Trophoblast cell (in vitro differentiated cells and primary cell): ENCODE measurements at regions not wholly inside any gene's neighbourhood (a gene's known extent, or its start where the extent isn't known, plus 50 kb on each side); places are given as distances from the start of the nearest gene placed in this dataset.

Experiments used
- DNase-seq, 2 donors: peaks; one replicate each; pipeline ENCODE4 v3.0.0-alpha.2; 2016
- H2AFZ ChIP-seq: 2 replicates; pipeline ENCODE4 v1.6.1; 2013; ENCODE audit warnings: low read length, moderate library complexity, mild to moderate bottlenecking; ENCODE audit not compliant: insufficient read depth, poor library complexity
- H2AK5ac ChIP-seq: 2 replicates; pipeline ENCODE4 v1.6.1; 2013; ENCODE audit warnings: mild to moderate bottlenecking, low read length
- H2BK120ac ChIP-seq: 2 replicates; pipeline ENCODE4 v1.6.1; 2013; ENCODE audit warnings: low read length, mild to moderate bottlenecking, moderate library complexity; ENCODE audit not compliant: insufficient read depth, poor library complexity
- H2BK12ac ChIP-seq: 2 replicates; pipeline ENCODE4 v1.6.1; 2013; ENCODE audit warnings: mild to moderate bottlenecking, low read length, moderate library complexity
- H2BK5ac ChIP-seq: 2 replicates; pipeline ENCODE4 v1.6.1; 2013; ENCODE audit warnings: low read length, low read depth, moderate library complexity, mild to moderate bottlenecking; ENCODE audit not compliant: poor library complexity
- H3K14ac ChIP-seq: 2 replicates; pipeline ENCODE4 v1.6.1; 2013; ENCODE audit warnings: mild to moderate bottlenecking, low read length
- H3K18ac ChIP-seq: 2 replicates; pipeline ENCODE4 v1.6.1; 2013; ENCODE audit warnings: mild to moderate bottlenecking, low read length
- H3K23ac ChIP-seq: 2 replicates; pipeline ENCODE4 v1.6.1; 2013; ENCODE audit warnings: low read length
- H3K27ac ChIP-seq: 2 replicates; pipeline ENCODE4 v1.5.1; 2013; ENCODE audit warnings: low read depth, mild to moderate bottlenecking, inconsistent platforms, low read length, moderate library complexity
- H3K27me3 ChIP-seq: 2 replicates; pipeline ENCODE4 v1.6.1; 2013; ENCODE audit warnings: inconsistent platforms, mild to moderate bottlenecking, low read length, moderate library complexity; ENCODE audit not compliant: insufficient read depth
- H3K36me3 ChIP-seq, 2 experiments: 1 replicate in 1 of 2; 2 replicates in 1 of 2; pipeline ENCODE4 v1.6.1; 2013; ENCODE audit warnings: low read length in 2 of 2, mild to moderate bottlenecking in 2 of 2, moderate library complexity in 1 of 2; ENCODE audit not compliant: insufficient read depth in 2 of 2, control insufficient read depth in 1 of 2
- H3K4ac ChIP-seq: 2 replicates; pipeline ENCODE4 v1.6.1; 2013; ENCODE audit warnings: low read depth, mild to moderate bottlenecking, low read length, moderate library complexity
- H3K4me1 ChIP-seq, 2 experiments: 1 replicate in 1 of 2; 2 replicates in 1 of 2; pipeline ENCODE4 v1.6.1; 2013; ENCODE audit warnings: low read length in 2 of 2, mild to moderate bottlenecking in 2 of 2, moderate library complexity in 1 of 2; ENCODE audit not compliant: insufficient read depth in 2 of 2, control insufficient read depth in 1 of 2
- H3K4me2 ChIP-seq: 2 replicates; pipeline ENCODE4 v1.6.1; 2013; ENCODE audit warnings: inconsistent platforms, mild to moderate bottlenecking, low read length, moderate library complexity
- H3K4me3 ChIP-seq: 2 replicates; pipeline ENCODE4 v1.5.1; 2013; ENCODE audit warnings: mild to moderate bottlenecking, low read depth, low read length, inconsistent platforms
- H3K79me1 ChIP-seq: one replicate; pipeline ENCODE4 v1.6.1; 2013; ENCODE audit warnings: low read length
- H3K79me2 ChIP-seq: 2 replicates; pipeline ENCODE4 v1.6.1; 2013; ENCODE audit warnings: low read length, mild to moderate bottlenecking; ENCODE audit not compliant: control insufficient read depth, insufficient read depth, poor library complexity
- H3K9ac ChIP-seq: 2 replicates; pipeline ENCODE4 v1.6.1; 2013; ENCODE audit warnings: mild to moderate bottlenecking, low read length
- H3K9me3 ChIP-seq: 2 replicates; pipeline ENCODE4 v1.6.1; 2013; ENCODE audit warnings: low read depth, mild to moderate bottlenecking, control low read depth, inconsistent platforms, low read length; ENCODE audit not compliant: insufficient read depth
- H4K12ac ChIP-seq: 2 replicates; pipeline ENCODE4 v1.6.1; 2013; ENCODE audit warnings: low read depth, mild to moderate bottlenecking, low read length, moderate library complexity
- H4K8ac ChIP-seq: 2 replicates; pipeline ENCODE4 v1.6.1; 2013; ENCODE audit warnings: low read depth, mild to moderate bottlenecking, low read length, moderate library complexity
- H4K91ac ChIP-seq: one replicate; pipeline ENCODE4 v1.6.1; 2013; ENCODE audit warnings: low read depth, mild to moderate bottlenecking, low read length, moderate library complexity
- WGBS: extraction: QIAGEN DNeasy Blood & Tissue Kit; methylation state at CpG from one replicate; pipeline ENCODE4 v1.1.7; 2013; ENCODE audit warnings: missing lambda C conversion rate; ENCODE audit not compliant: insufficient read length, insufficient coverage; ENCODE audit errors: extremely low coverage; 5-methylcytosine and 5-hydroxymethylcytosine counted together

DNA sequence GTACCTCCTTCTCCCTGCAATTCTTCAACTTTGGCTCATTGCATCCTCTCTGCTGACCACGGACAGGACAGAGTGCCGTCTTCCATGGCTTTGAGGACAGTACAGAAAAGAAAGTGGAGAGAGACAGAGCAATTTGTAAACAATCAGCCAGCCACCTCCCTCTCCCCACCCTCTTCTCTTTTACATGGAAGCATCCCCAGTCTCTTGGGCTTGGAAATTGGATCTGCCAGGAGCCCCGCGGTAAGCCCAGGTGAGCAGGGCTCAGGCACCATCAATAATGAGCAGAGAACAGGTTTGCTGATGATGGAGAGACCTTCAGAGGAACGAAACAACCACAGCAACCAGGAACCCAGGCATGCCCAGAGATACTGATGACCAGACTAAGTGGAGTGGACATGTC lies 194.9 kb upstream of the TNRC6C start:
- Histone ChIP-seq H3K79me2 (no peaks in the 10 kb centered on the region), H3K4me2 (no peak overlapping the region), H2AK5ac (no peak overlapping the region), H3K27me3 (no peaks in the 10 kb centered on the region), H3K9me3 (no peaks in the 10 kb centered on the region), H3K36me3 (no peaks in the 10 kb centered on the region), H4K12ac (no peak overlapping the region), H3K79me1 (no peaks in the 10 kb centered on the region), H3K23ac (no peak overlapping the region), H2BK5ac (no peak overlapping the region), H3K27ac (no peak overlapping the region), H3K4me1 (no peaks in the 10 kb centered on the region), H3K4me3 (no peak overlapping the region), H4K91ac (no peak overlapping the region), H4K8ac (no peak overlapping the region), H3K9ac (no peak overlapping the region), H3K4ac (no peak overlapping the region), H3K18ac (no peak overlapping the region), H3K14ac (no peak overlapping the region), H2AFZ (no peak overlapping the region), H2BK12ac (no peak overlapping the region), H2BK120ac (no peak overlapping the region)
- no peak for DNase-seq
- no CpG with 5 or more reads among the region's 5 CpGs for WGBS

DNA sequence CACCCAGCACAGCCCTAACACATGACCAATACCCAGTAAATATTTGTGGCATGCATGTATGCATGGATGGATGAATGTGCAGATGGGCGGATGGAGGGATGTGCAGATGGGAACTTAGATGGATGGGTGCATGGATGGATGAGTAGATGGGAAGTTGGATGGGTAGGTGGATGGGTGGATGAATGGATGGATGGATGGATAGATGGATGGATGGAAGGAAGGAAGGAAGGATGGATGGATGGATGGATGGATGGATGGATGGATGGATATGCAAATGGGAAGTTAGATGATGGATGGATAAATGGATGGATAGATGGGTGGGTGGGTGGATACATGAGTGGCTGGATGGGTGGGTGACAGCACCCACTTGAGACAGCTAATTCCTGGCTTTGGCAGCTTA lies 193.2 kb upstream of the TNRC6C start:
- Histone ChIP-seq H3K23ac (no peak overlapping the region), H4K91ac (no peak overlapping the region), H3K4me2 (no peak overlapping the region), H2BK12ac (no peak overlapping the region), H3K18ac (no peak overlapping the region), H4K8ac (no peak overlapping the region), H3K4me1 (peaks cover 0 to 4% of the 10 kb centered on the region in 2 experiments), H3K4me3 (no peak overlapping the region), H2AK5ac (no peak overlapping the region), H2AFZ (no peak overlapping the region), H3K27me3 (no peaks in the 10 kb centered on the region), H3K4ac (no peak overlapping the region), H3K27ac (no peak overlapping the region), H3K14ac (no peak overlapping the region), H4K12ac (no peak overlapping the region), H3K9me3 (no peaks in the 10 kb centered on the region), H3K9ac (no peak overlapping the region), H3K79me2 (no peaks in the 10 kb centered on the region), H2BK5ac (no peak overlapping the region), H3K79me1 (no peaks in the 10 kb centered on the region), H2BK120ac (no peak overlapping the region), H3K36me3 (no peaks in the 10 kb centered on the region)
- DNase-seq: no peak
- no CpG with 5 or more reads among the region's 1 CpG for WGBS

DNA sequence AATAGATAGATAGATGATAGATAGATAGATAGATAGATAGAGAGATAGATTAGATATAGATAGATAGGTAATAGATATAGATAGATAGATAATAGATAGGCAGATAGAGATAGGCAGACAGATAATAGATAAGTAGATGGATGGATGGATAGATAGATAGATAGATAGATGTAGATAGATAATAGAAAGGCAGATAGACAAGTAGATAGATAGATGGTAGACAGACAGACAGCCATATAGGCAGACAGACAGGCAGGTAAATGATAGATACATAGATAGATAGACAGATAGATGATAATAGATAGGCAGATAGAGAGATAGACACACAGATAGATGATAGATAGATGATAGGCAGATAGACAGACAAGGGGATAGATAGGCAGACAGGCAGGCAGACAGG lies 191.4 kb upstream of the TNRC6C start:
- H4K8ac ChIP-seq: no peak overlapping the region
- no peak overlapping the region for H2BK5ac ChIP-seq
- no peaks in the 10 kb centered on the region for H3K36me3 ChIP-seq
- H3K9me3 ChIP-seq: no peaks in the 10 kb centered on the region
- no peak overlapping the region for H3K18ac ChIP-seq
- no peak overlapping the region for H3K9ac ChIP-seq
- H3K4me3 ChIP-seq: no peak overlapping the region
- no peak overlapping the region for H3K4me2 ChIP-seq
- peaks cover 0 to 4% of the 10 kb centered on the region in 2 experiments for H3K4me1 ChIP-seq
- no peak for DNase-seq
- H3K4ac ChIP-seq: no peak overlapping the region
- no peaks in the 10 kb centered on the region for H3K27me3 ChIP-seq
- no peak overlapping the region for H3K14ac ChIP-seq
- H2AFZ ChIP-seq: no peak overlapping the region
- H3K27ac ChIP-seq: no peak overlapping the region
- no peak overlapping the region for H3K23ac ChIP-seq
- no peaks in the 10 kb centered on the region for H3K79me1 ChIP-seq
- H4K12ac ChIP-seq: no peak overlapping the region
- H2AK5ac ChIP-seq: no peak overlapping the region
- H2BK120ac ChIP-seq: no peak overlapping the region
- no peak overlapping the region for H2BK12ac ChIP-seq
- H4K91ac ChIP-seq: no peak overlapping the region
- H3K79me2 ChIP-seq: no peaks in the 10 kb centered on the region

DNA sequence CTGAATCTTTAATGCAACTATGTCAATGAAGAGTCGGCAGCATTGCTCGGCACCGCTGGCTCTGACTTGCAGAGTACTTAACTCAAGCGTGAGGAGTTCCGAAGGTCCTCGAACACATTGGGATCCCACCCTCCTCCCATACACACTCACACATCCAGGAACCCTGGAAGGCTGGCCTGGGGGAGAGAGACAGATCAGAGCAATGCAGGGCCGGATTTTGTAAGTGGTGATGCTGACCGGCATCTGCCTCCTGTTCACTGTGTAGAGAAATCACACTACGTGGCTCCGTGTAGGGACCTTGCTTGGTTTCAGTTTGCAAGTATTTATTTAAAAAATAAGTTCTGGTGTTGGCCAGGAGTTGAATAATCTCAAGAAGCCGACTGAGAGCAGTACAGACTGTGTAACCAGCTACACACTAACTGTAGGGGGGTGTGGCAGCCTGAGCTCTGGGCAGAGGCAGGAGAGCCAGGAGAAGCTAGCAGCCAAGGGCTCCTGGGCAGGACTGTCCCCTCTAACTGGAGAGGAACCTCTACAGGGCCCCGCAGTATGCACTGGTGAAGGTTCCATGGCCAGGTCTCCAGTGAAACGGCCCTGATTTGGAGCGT lies 190.2 kb upstream of the TNRC6C start:
- H3K18ac ChIP-seq: no peak overlapping the region
- no peak overlapping the region for H3K27ac ChIP-seq
- no peak overlapping the region for H3K23ac ChIP-seq
- H3K4ac ChIP-seq: no peak overlapping the region
- no peaks in the 10 kb centered on the region for H3K27me3 ChIP-seq
- no peaks in the 10 kb centered on the region for H3K79me2 ChIP-seq
- no peaks in the 10 kb centered on the region for H3K36me3 ChIP-seq
- H2BK5ac ChIP-seq: no peak overlapping the region
- no peak overlapping the region for H2BK120ac ChIP-seq
- H3K79me1 ChIP-seq: no peaks in the 10 kb centered on the region
- H2AK5ac ChIP-seq: no peak overlapping the region
- H2AFZ ChIP-seq: no peak overlapping the region
- no peak overlapping the region for H2BK12ac ChIP-seq
- H3K9ac ChIP-seq: no peak overlapping the region
- H3K4me3 ChIP-seq: no peak overlapping the region
- no peak overlapping the region for H3K14ac ChIP-seq
- H3K4me1 ChIP-seq: peaks cover 0 to 4% of the 10 kb centered on the region in 2 experiments
- no peak overlapping the region for H4K91ac ChIP-seq
- no peak for DNase-seq
- H4K12ac ChIP-seq: no peak overlapping the region
- no CpG with 5 or more reads among the region's 14 CpGs for WGBS
- H3K4me2 ChIP-seq: no peak overlapping the region
- H3K9me3 ChIP-seq: no peaks in the 10 kb centered on the region
- no peak overlapping the region for H4K8ac ChIP-seq
